ENCODE measurements at regions not wholly inside any gene's neighbourhood (a gene's known extent, or its start where the extent isn't known, plus 50 kb on each side); places are given as distances from the start of the nearest gene placed in this dataset.

GRCh38 chr5:60372786-60373185 lies 327.2 kb downstream of the DEPDC1B start:
- Histone ChIP-seq H3K4me1 (no peaks in the 10 kb centered on the region), H3K27ac (no peak overlapping the region), H3K27me3 (replicated peaks in 1 of 7) (no peaks in the 10 kb centered on the region), H3K9me3 (no peaks in the 10 kb centered on the region), H3K36me3 (no peaks in the 10 kb centered on the region), H3K4me3 (no peak overlapping the region)
- intact Hi-C loops (cut with DNase I; ENCODE audit: low total_unique reads) = no loop called here
- TF ChIP-seq POLR2A (IDR thresholded peaks at IDR 0.05) (no peak), CTCF (IDR thresholded peaks at IDR 0.05 in 8 of 11, conservative IDR thresholded peaks at IDR 0.05 in 3 of 11) (no peak), POLR2AphosphoS5 (IDR thresholded peaks at IDR 0.05) (no peak)
- no peak for DNase-seq
- 90 to 94% (median 94%) methylated on average over 7 of the region's 7 CpGs for WGBS, 5 donors

GRCh38 chr5:60371065-60371464 lies 328.9 kb downstream of the DEPDC1B start:
- Histone ChIP-seq H3K4me3 (no peak overlapping the region), H3K27ac (no peak overlapping the region), H3K27me3 (replicated peaks in 1 of 7) (no peaks in the 10 kb centered on the region), H3K4me1 (no peaks in the 10 kb centered on the region), H3K36me3 (no peaks in the 10 kb centered on the region), H3K9me3 (no peaks in the 10 kb centered on the region)
- intact Hi-C loops (cut with DNase I; ENCODE audit: low total_unique reads) = no loop called here
- TF ChIP-seq POLR2AphosphoS5 (IDR thresholded peaks at IDR 0.05) (no peak), CTCF (IDR thresholded peaks at IDR 0.05 in 8 of 11, conservative IDR thresholded peaks at IDR 0.05 in 3 of 11) (no peak), POLR2A (IDR thresholded peaks at IDR 0.05) (no peak)
- WGBS, 5 donors = 92 to 97% (median 94%) methylated on average over 7 of the region's 7 CpGs
- no peak for DNase-seq

GRCh38 chr5:60370508-60370907 lies 329.5 kb downstream of the DEPDC1B start:
- Histone ChIP-seq H3K4me1 (no peaks in the 10 kb centered on the region), H3K36me3 (no peaks in the 10 kb centered on the region), H3K27ac (no peak overlapping the region), H3K4me3 (no peak overlapping the region), H3K9me3 (no peaks in the 10 kb centered on the region), H3K27me3 (replicated peaks in 1 of 7) (no peaks in the 10 kb centered on the region)
- WGBS, 5 donors = 69 to 94% (median 87%) methylated on average over 5 of the region's 5 CpGs
- no peak for DNase-seq
- TF ChIP-seq POLR2AphosphoS5 (IDR thresholded peaks at IDR 0.05) (no peak), POLR2A (IDR thresholded peaks at IDR 0.05) (no peak)
- intact Hi-C loops (cut with DNase I; ENCODE audit: low total_unique reads) = no loop called here

- intact Hi-C loops (cut with DNase I; ENCODE audit: low total_unique reads) = no loop called here
- DNase-seq = no peak
- Histone ChIP-seq H3K36me3 (no peaks in the 10 kb centered on the region), H3K27ac (no peak overlapping the region), H3K27me3 (replicated peaks in 1 of 7) (no peaks in the 10 kb centered on the region), H3K4me3 (no peak overlapping the region), H3K9me3 (no peaks in the 10 kb centered on the region), H3K4me1 (no peaks in the 10 kb centered on the region)
- TF ChIP-seq POLR2AphosphoS5 (IDR thresholded peaks at IDR 0.05) = no peak
- TF ChIP-seq POLR2A (IDR thresholded peaks at IDR 0.05) = no peak
- 88 to 97% (median 92%) methylated on average over 4 of the region's 4 CpGs for WGBS, 5 donors
Measured at GRCh38 chr5:60369391-60369790, 330.6 kb downstream of the DEPDC1B start.

GRCh38 chr5:60368100-60368499 lies 331.9 kb downstream of the DEPDC1B start:
- 89 to 94% (median 93%) methylated on average over 5 of the region's 5 CpGs for WGBS, 5 donors
- TF ChIP-seq POLR2AphosphoS5 (IDR thresholded peaks at IDR 0.05) (no peak), POLR2A (IDR thresholded peaks at IDR 0.05) (no peak), CTCF (IDR thresholded peaks at IDR 0.05 in 8 of 11, conservative IDR thresholded peaks at IDR 0.05 in 3 of 11) (no peak)
- intact Hi-C loops (cut with DNase I; ENCODE audit: low total_unique reads) = no loop called here

More at GRCh38 chr5:60368100-60368499, 331.9 kb downstream of the DEPDC1B start:
- no peaks in the 10 kb centered on the region for H3K9me3 ChIP-seq
- H3K36me3 ChIP-seq = no peaks in the 10 kb centered on the region
- no peak overlapping the region for H3K27ac ChIP-seq
- no peaks in the 10 kb centered on the region for H3K27me3 ChIP-seq (replicated peaks in 1 of 7)
- no peak overlapping the region for H3K4me3 ChIP-seq
- no peak for DNase-seq
- no peaks in the 10 kb centered on the region for H3K4me1 ChIP-seq

Data from spleen (tissue), 11 donors.